ENCODE measurements at regions not wholly inside any gene's neighbourhood (a gene's known extent, or its start where the extent isn't known, plus 50 kb on each side); places are given as distances from the start of the nearest gene placed in this dataset.

GRCh38 chr12:82015623-82016347, 256.6 kb upstream of the PPFIA2 start:
- H3K27ac Mint-ChIP-seq: no peak overlapping the region
- no peak for DNase-seq (ENCODE audit: low spot score in 2 of 2)
- ATAC-seq: peak in 1 of 2 donors; percentile 84
- peaks cover 5 to 15% of the 10 kb centered on the region in 2 donors for H3K9me3 Mint-ChIP-seq
- no peaks in the 10 kb centered on the region for H3K36me3 Mint-ChIP-seq

- no peak for ATAC-seq
- Mint-ChIP-seq H3K27ac (no peak overlapping the region), H3K9me3 (peaks cover 0 to 3% of the 10 kb centered on the region in 2 donors), H3K36me3 (no peaks in the 10 kb centered on the region)
- no peak for DNase-seq (ENCODE audit: low spot score in 2 of 2)
Measured at GRCh38 chr12:82012176-82012575, 253.0 kb upstream of the PPFIA2 start.

- no peak overlapping the region for H3K27ac Mint-ChIP-seq
- ATAC-seq (no peak), DNase-seq (ENCODE audit: low spot score in 2 of 2) (no peak)
- H3K36me3 Mint-ChIP-seq: no peaks in the 10 kb centered on the region
- H3K9me3 Mint-ChIP-seq: no peaks in the 10 kb centered on the region
Measured at GRCh38 chr12:82009524-82009923, 250.4 kb upstream of the PPFIA2 start.

DNA sequence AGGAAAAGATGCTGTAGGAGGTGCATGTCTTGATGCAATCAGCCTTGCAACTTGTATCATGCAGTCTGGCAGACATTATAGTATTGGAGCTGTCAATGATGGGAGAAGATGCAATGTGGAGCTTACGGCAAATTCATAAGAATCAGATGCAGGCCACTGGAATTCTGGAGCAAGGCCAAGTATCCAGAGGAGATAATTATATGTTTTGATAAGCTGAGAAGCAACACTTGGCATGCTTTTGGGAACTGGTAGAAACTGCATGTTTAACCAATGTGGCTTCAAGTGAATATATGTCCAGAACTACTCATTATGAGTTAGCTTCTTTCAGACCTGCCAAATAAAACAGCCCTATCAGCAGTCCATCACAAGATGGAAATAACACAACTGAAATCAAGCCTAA, 249.1 kb upstream of the PPFIA2 start:
- no peaks in the 10 kb centered on the region for H3K9me3 Mint-ChIP-seq
- ATAC-seq (no peak), DNase-seq (ENCODE audit: low spot score in 2 of 2) (no peak)
- no peak overlapping the region for H3K27ac Mint-ChIP-seq
- no peaks in the 10 kb centered on the region for H3K36me3 Mint-ChIP-seq

DNA sequence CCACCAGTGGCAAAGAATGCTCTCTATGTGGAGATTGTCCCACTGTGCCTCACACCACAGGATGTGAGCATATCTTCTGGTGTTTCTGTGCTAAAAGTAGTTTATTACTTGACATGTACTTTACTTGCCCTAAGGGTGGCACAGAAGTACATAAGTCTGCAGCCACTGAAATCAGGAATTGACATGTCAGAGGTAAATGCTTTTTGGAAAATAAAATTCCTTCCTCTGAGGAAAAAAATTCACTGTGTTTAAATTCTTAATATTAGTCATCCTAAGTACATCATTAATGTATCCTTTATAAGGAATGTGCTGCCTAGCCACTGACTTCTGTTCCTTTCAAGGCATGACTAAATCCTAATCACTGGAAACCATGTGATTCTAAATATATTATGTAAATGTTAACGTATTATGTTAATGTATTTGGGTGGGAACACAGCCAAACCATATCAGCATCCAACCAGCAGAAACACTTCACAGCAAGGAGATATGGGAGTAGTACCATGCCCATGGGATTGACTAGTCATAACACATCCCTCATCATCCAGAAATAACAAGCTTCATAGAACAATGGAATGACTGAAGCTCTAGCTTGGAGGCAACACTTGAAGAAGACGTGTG, 239.7 kb upstream of the PPFIA2 start:
- H3K27ac Mint-ChIP-seq: no peak overlapping the region
- no peak for ATAC-seq
- no peaks in the 10 kb centered on the region for H3K36me3 Mint-ChIP-seq

DNA sequence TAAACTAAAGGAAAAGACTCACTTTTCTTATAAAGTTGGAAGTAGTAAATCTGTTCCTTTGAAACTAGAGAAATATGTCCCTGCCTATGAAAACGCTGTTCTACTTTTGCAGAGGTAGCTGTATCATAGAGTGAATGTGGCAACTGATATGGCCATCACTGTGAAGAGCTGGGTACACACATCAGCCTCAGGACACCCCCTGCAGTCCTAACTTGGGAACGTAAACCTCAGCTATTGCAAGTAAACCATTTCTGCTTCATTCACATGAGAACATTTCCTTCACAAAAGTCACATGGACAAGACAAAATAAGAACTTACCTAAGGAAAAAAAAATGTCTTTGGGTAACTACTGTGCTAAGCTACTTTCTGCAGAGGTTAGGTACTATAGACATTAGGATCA, 233.3 kb upstream of the PPFIA2 start:
- Mint-ChIP-seq H3K36me3 (no peaks in the 10 kb centered on the region), H3K27ac (no peak overlapping the region), H3K9me3 (no peaks in the 10 kb centered on the region)
- no peak for DNase-seq (ENCODE audit: low spot score in 2 of 2)
- ATAC-seq: peak in 1 of 2 donors; percentile 63

More for the DNA sequence above, 239.7 kb upstream of the PPFIA2 start:
- H3K9me3 Mint-ChIP-seq: peaks cover 4 to 6% of the 10 kb centered on the region in 2 donors
- DNase-seq (ENCODE audit: low spot score in 2 of 2): no peak

DNA sequence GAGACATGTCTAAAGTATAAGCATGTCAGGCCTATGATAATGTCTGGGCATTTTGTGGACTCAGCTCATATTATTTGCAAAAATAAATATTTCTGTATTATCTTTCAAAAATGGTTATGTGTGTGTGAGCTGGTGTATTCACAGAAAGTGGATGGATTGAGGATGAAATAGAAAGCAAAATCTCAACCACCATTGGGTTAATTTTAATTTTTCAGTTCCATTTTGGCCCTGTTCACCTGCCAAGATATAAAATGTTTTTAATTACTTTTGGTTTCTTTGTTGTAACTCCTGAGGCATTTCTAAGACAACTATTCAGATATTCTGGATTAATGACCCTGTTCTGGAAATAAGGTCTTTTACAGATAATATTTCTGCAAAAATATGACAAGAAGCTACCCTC, 232.7 kb upstream of the PPFIA2 start:
- H3K27ac Mint-ChIP-seq: no peak overlapping the region
- no peaks in the 10 kb centered on the region for H3K9me3 Mint-ChIP-seq
- H3K36me3 Mint-ChIP-seq: no peaks in the 10 kb centered on the region
- no peak for DNase-seq (ENCODE audit: low spot score in 2 of 2)
- no peak for ATAC-seq

- DNase-seq (ENCODE audit: low spot score in 2 of 2) (no peak), ATAC-seq (no peak)
- no peaks in the 10 kb centered on the region for H3K36me3 Mint-ChIP-seq
- H3K9me3 Mint-ChIP-seq: no peaks in the 10 kb centered on the region
- H3K27ac Mint-ChIP-seq: no peak overlapping the region
Measured at GRCh38 chr12:81988362-81988761, 229.2 kb upstream of the PPFIA2 start.

GRCh38 chr12:81987371-81987770, 228.2 kb upstream of the PPFIA2 start:
- H3K9me3 Mint-ChIP-seq: no peaks in the 10 kb centered on the region
- DNase-seq (ENCODE audit: low spot score in 2 of 2) (no peak), ATAC-seq (no peak)
- H3K27ac Mint-ChIP-seq: no peak overlapping the region
- no peaks in the 10 kb centered on the region for H3K36me3 Mint-ChIP-seq

DNA sequence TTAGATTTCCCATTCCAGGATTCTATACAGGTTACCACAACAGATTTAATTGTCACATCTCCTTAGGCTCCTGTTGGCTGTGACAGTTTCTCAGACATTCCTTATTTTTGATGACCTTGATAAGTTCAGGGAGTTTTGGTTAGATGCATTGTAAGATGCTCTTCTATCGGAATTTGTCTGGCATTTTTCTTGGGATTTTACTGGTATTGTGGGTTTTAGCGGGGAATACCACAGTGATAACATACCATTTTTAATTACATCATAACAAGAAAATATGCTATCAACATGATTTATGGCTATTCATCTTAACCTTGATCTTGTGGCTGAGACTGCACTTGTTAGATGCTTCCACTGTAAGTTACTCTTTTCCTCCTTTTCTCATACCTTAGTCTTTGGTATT, 217.5 kb upstream of the PPFIA2 start:
- H3K36me3 Mint-ChIP-seq: peaks cover 0 to 5% of the 10 kb centered on the region in 2 donors
- no peak overlapping the region for H3K27ac Mint-ChIP-seq
- ATAC-seq: no peak
- peaks cover 7 to 14% of the 10 kb centered on the region in 2 donors for H3K9me3 Mint-ChIP-seq
- DNase-seq (ENCODE audit: low spot score in 2 of 2): no peak

DNA sequence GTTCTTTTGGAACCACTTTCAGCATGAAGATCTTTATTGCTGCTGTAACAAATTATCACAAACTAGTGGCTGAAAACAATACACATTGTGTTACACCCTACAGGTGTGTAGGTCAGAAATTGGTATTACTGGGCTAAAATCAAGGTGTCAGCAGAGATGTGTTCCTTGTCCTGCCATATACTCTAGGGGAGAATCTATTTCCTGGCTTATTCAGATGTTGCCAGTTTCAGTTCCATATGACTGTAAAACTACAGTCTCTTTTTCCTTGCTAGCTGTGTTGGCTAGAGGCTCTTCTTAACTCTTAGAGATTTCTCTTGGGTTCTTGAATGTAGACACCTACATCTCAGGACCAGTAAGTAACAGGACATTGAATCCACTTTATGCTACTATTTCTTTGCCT, 215.6 kb upstream of the PPFIA2 start:
- DNase-seq (ENCODE audit: low spot score in 2 of 2) (no peak), ATAC-seq (peak in 1 of 2 donors; percentile 24)
- H3K27ac Mint-ChIP-seq: no peak overlapping the region
- peaks cover 4 to 9% of the 10 kb centered on the region in 2 donors for H3K9me3 Mint-ChIP-seq
- peaks cover 0 to 5% of the 10 kb centered on the region in 2 donors for H3K36me3 Mint-ChIP-seq

DNA sequence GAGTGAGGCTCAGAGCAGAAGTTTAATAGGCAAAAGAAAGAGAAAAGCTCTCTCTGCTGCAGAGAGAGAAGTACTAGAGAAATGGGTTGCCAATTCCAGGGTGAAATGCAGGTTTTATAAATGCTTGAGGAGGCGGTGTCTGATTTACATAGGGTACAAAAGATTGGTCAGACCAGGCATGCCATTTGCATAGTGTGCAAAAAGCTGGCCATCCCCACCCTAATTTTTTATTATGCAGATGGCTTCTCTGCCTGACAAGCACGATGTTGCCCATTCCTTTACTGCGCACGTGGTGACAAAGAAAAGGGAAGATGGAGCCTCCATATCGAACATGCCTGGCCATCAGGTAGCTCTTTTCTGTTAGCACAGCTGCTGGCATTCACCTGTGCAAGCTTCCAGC, 209.3 kb upstream of the PPFIA2 start:
- no peak for DNase-seq (ENCODE audit: low spot score in 2 of 2)
- Mint-ChIP-seq H3K9me3 (no peaks in the 10 kb centered on the region), H3K36me3 (no peaks in the 10 kb centered on the region), H3K27ac (no peak overlapping the region)
- no peak for ATAC-seq

- no peak overlapping the region for H3K27ac Mint-ChIP-seq
- ATAC-seq (no peak), DNase-seq (ENCODE audit: low spot score in 2 of 2) (no peak)
- H3K36me3 Mint-ChIP-seq: no peaks in the 10 kb centered on the region
- H3K9me3 Mint-ChIP-seq: no peaks in the 10 kb centered on the region
Measured at GRCh38 chr12:81963636-81964035, 204.5 kb upstream of the PPFIA2 start.

DNA sequence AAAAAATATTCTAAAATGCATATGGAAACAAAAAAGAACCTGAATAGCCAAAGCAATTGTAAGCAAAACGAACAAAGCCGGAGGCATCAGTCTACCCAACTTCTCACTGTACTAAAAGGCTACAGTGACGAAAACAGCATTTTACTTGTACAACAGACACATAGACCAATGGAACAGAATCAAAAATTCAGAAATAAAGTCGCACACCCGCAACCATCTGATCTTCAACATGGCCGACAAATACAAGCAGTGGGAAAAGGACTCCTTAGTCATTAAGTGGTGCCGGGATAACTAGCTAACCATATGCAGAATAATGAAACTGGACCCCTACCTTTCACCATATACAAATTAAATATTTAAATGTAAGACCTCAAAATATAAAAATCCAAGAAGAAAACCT, 203.9 kb upstream of the PPFIA2 start:
- Mint-ChIP-seq H3K9me3 (no peaks in the 10 kb centered on the region), H3K27ac (no peak overlapping the region), H3K36me3 (no peaks in the 10 kb centered on the region)
- ATAC-seq (no peak), DNase-seq (ENCODE audit: low spot score in 2 of 2) (no peak)

GRCh38 chr12:81962126-81962856, 203.1 kb upstream of the PPFIA2 start:
- Mint-ChIP-seq H3K27ac (no peak overlapping the region), H3K9me3 (no peaks in the 10 kb centered on the region), H3K36me3 (no peaks in the 10 kb centered on the region)
- ATAC-seq: no peak
- DNase-seq (ENCODE audit: low spot score in 2 of 2): no peak

- Mint-ChIP-seq H3K9me3 (no peaks in the 10 kb centered on the region), H3K36me3 (no peaks in the 10 kb centered on the region), H3K27ac (no peak overlapping the region)
- ATAC-seq: no peak
- DNase-seq (ENCODE audit: low spot score in 2 of 2): no peak
Measured at GRCh38 chr12:81958406-81958805, 199.3 kb upstream of the PPFIA2 start.

DNA sequence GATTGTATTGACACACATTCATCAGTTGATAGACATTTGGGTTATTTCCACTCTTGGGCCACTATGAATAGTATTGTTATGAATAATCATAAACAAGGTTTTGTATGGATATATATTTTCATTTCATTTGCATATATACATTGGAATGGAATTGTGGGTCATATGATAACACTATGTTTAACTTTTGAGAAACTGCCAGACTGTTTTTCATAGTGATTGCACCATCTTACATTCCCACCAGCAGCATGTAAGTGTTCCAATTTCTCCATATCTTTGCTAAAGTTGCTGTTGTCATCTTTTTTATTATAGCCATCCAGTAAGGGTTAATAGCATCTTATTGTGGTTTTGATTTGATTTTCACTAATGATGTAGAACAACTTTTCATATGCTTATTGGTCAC, 198.5 kb upstream of the PPFIA2 start:
- ATAC-seq: no peak
- H3K9me3 Mint-ChIP-seq: no peaks in the 10 kb centered on the region
- no peaks in the 10 kb centered on the region for H3K36me3 Mint-ChIP-seq
- DNase-seq (ENCODE audit: low spot score in 2 of 2): no peak
- no peak overlapping the region for H3K27ac Mint-ChIP-seq

DNA sequence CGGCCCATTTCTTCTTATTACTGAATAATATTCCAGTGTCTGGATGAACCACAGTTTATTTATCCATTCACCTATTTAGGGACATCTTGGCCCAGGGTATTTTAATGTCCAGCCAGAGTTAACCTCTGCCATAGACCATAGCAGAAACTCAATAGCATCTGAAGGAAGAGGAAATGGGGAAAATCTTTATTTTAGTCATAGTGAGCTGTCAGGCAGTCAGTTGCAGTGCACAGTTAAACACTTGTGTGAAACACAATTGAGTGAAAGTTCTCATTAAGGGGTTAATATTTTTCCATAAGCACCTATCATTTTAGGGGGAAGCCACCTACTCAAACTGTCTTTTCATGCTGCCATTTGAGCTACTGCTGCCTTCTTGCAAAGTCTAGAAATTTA, 197.3 kb upstream of the PPFIA2 start:
- no peak overlapping the region for H3K27ac Mint-ChIP-seq
- no peak for ATAC-seq
- H3K9me3 Mint-ChIP-seq: no peaks in the 10 kb centered on the region
- DNase-seq (ENCODE audit: low spot score in 2 of 2): no peak
- H3K36me3 Mint-ChIP-seq: no peaks in the 10 kb centered on the region

Data from activated naive CD4-positive, alpha-beta T cell treated with anti-CD3 and anti-CD28 coated beads, Interleukin-2, amount 50 U/mL, for 72 hours (primary cell).